ENCODE measurements at regions not wholly inside any gene's neighbourhood (a gene's known extent, or its start where the extent isn't known, plus 50 kb on each side); places are given as distances from the start of the nearest gene placed in this dataset.

GRCh38 chr1:199877526-199878384 lies 149.8 kb upstream of the NR5A2 start:
- TF ChIP-seq CTCF (conservative IDR thresholded peaks at IDR 0.05 in 1 of 2, IDR thresholded peaks at IDR 0.05 in 1 of 2; ENCODE audit: extremely low read depth in 1 of 2, insufficient read depth in 1 of 2, low read depth in 1 of 2, low read length in 2 of 2), result no peak
- no peak for TF ChIP-seq EZH2 (IDR thresholded peaks at IDR 0.05; ENCODE audit: borderline replicate concordance, low read length)
